ENCODE measurements at regions not wholly inside any gene's neighbourhood (a gene's known extent, or its start where the extent isn't known, plus 50 kb on each side); places are given as distances from the start of the nearest gene placed in this dataset.
"Not testable (repeated sequence)": the region's sequence is repeated elsewhere in the genome, so short reads cannot be mapped to it uniquely, and the experiment has no call there.

GRCh38 chr3:67064105-67064504, 66.0 kb downstream of the KBTBD8 start:
- no peak overlapping the region for H3K4me2 ChIP-seq (ENCODE audit: low read depth, low read length, poor library complexity, severe bottlenecking)
- no peaks in the 10 kb centered on the region for H4K20me1 ChIP-seq (ENCODE audit: insufficient read depth, low read length, poor library complexity, severe bottlenecking)
- H3K79me2 ChIP-seq (ENCODE audit: insufficient read depth, low read length), result no peaks in the 10 kb centered on the region
- no peaks in the 10 kb centered on the region for H3K9me2 ChIP-seq (replicated peaks; ENCODE audit: low read depth, low read length)
- TF ChIP-seq EZH2phosphoT487 (IDR thresholded peaks at IDR 0.05; ENCODE audit: borderline replicate concordance) (no peak), CTCF (conservative IDR thresholded peaks at IDR 0.05; ENCODE audit: low read length) (no peak)
- H3K27me3 ChIP-seq (ENCODE audit: insufficient read depth, low read length, poor library complexity, severe bottlenecking), result peaks cover 7% of the 10 kb centered on the region
- H3F3A ChIP-seq (ENCODE audit: low read depth), result no peaks in the 10 kb centered on the region
- H3K4me1 ChIP-seq (ENCODE audit: insufficient read depth, low read length, poor library complexity, severe bottlenecking), result no peaks in the 10 kb centered on the region
- no peak overlapping the region for H2AFZ ChIP-seq (ENCODE audit: low read length)
- peaks cover 4% of the 10 kb centered on the region; the same call in 1 of the 2 replicates for H3K9me3 ChIP-seq (ENCODE audit: insufficient read depth, low read depth, low read length)
- no peaks in the 10 kb centered on the region for H3K36me3 ChIP-seq (ENCODE audit: insufficient read depth, low read length)
- no peak overlapping the region for H3K9ac ChIP-seq (ENCODE audit: low read depth, low read length, poor library complexity, severe bottlenecking)
- H3K4me3 ChIP-seq (ENCODE audit: low read length, poor library complexity, severe bottlenecking), result no peak overlapping the region

GRCh38 chr3:67067251-67067650, 69.1 kb downstream of the KBTBD8 start:
- Histone ChIP-seq H3K9me2 (replicated peaks; ENCODE audit: low read depth, low read length) (no peaks in the 10 kb centered on the region), H3K36me3 (ENCODE audit: insufficient read depth, low read length) (no peaks in the 10 kb centered on the region), H3K9me3 (ENCODE audit: insufficient read depth, low read depth, low read length) (no peaks in the 10 kb centered on the region), H3K4me3 (ENCODE audit: low read length, poor library complexity, severe bottlenecking) (no peak overlapping the region), H4K20me1 (ENCODE audit: insufficient read depth, low read length, poor library complexity, severe bottlenecking) (no peaks in the 10 kb centered on the region), H3K79me2 (ENCODE audit: insufficient read depth, low read length) (no peaks in the 10 kb centered on the region), H2AFZ (ENCODE audit: low read length) (no peak overlapping the region), H3K4me2 (ENCODE audit: low read depth, low read length, poor library complexity, severe bottlenecking) (no peak overlapping the region), H3K4me1 (ENCODE audit: insufficient read depth, low read length, poor library complexity, severe bottlenecking) (no peaks in the 10 kb centered on the region), H3K27me3 (ENCODE audit: insufficient read depth, low read length, poor library complexity, severe bottlenecking) (peaks cover 7% of the 10 kb centered on the region), H3F3A (ENCODE audit: low read depth) (no peaks in the 10 kb centered on the region), H3K9ac (ENCODE audit: low read depth, low read length, poor library complexity, severe bottlenecking) (no peak overlapping the region)
- TF ChIP-seq EZH2phosphoT487 (IDR thresholded peaks at IDR 0.05; ENCODE audit: borderline replicate concordance) (no peak), CTCF (conservative IDR thresholded peaks at IDR 0.05; ENCODE audit: low read length) (no peak)

GRCh38 chr3:67072640-67073039, 74.5 kb downstream of the KBTBD8 start:
- not testable (repeated sequence) for H3K4me3 ChIP-seq (ENCODE audit: low read length, poor library complexity, severe bottlenecking); H3K9me3 ChIP-seq (ENCODE audit: insufficient read depth, low read depth, low read length); H2AFZ ChIP-seq (ENCODE audit: low read length); H4K20me1 ChIP-seq (ENCODE audit: insufficient read depth, low read length, poor library complexity, severe bottlenecking); H3K27me3 ChIP-seq (ENCODE audit: insufficient read depth, low read length, poor library complexity, severe bottlenecking); H3K9me2 ChIP-seq (replicated peaks; ENCODE audit: low read depth, low read length); H3K9ac ChIP-seq (ENCODE audit: low read depth, low read length, poor library complexity, severe bottlenecking); H3F3A ChIP-seq (ENCODE audit: low read depth); H3K4me1 ChIP-seq (ENCODE audit: insufficient read depth, low read length, poor library complexity, severe bottlenecking); H3K36me3 ChIP-seq (ENCODE audit: insufficient read depth, low read length); H3K4me2 ChIP-seq (ENCODE audit: low read depth, low read length, poor library complexity, severe bottlenecking); H3K79me2 ChIP-seq (ENCODE audit: insufficient read depth, low read length)

- H3F3A ChIP-seq (ENCODE audit: low read depth), result no peaks in the 10 kb centered on the region
- no peak overlapping the region for H2AFZ ChIP-seq (ENCODE audit: low read length)
Observed at GRCh38 chr3:67073812-67074211, 75.7 kb downstream of the KBTBD8 start.

More at GRCh38 chr3:67073812-67074211, 75.7 kb downstream of the KBTBD8 start:
- H3K36me3 ChIP-seq (ENCODE audit: insufficient read depth, low read length), result no peaks in the 10 kb centered on the region
- H3K4me2 ChIP-seq (ENCODE audit: low read depth, low read length, poor library complexity, severe bottlenecking), result no peak overlapping the region
- no peak overlapping the region for H3K9ac ChIP-seq (ENCODE audit: low read depth, low read length, poor library complexity, severe bottlenecking)
- H3K9me2 ChIP-seq (replicated peaks; ENCODE audit: low read depth, low read length), result no peaks in the 10 kb centered on the region
- TF ChIP-seq CTCF (conservative IDR thresholded peaks at IDR 0.05; ENCODE audit: low read length), result no peak
- TF ChIP-seq EZH2phosphoT487 (IDR thresholded peaks at IDR 0.05; ENCODE audit: borderline replicate concordance), result no peak
- no peaks in the 10 kb centered on the region for H4K20me1 ChIP-seq (ENCODE audit: insufficient read depth, low read length, poor library complexity, severe bottlenecking)
- H3K4me1 ChIP-seq (ENCODE audit: insufficient read depth, low read length, poor library complexity, severe bottlenecking), result no peaks in the 10 kb centered on the region
- no peak overlapping the region for H3K4me3 ChIP-seq (ENCODE audit: low read length, poor library complexity, severe bottlenecking)
- no peaks in the 10 kb centered on the region for H3K79me2 ChIP-seq (ENCODE audit: insufficient read depth, low read length)
- H3K9me3 ChIP-seq (ENCODE audit: insufficient read depth, low read depth, low read length), result no peaks in the 10 kb centered on the region
- no peaks in the 10 kb centered on the region for H3K27me3 ChIP-seq (ENCODE audit: insufficient read depth, low read length, poor library complexity, severe bottlenecking)
